T-helper 1 cell treated with Interleukin-12 subunit alpha and Interleukin-12 subunit beta and Interleukin-4 antibody, amounts not matched to agents 30 μg/mL and 1 μg/mL, for 36 hours (primary cell): ENCODE measurements at regions not wholly inside any gene's neighbourhood (a gene's known extent, or its start where the extent isn't known, plus 50 kb on each side); places are given as distances from the start of the nearest gene placed in this dataset.
"Not testable (repeated sequence)": the region's sequence is repeated elsewhere in the genome, so short reads cannot be mapped to it uniquely, and the experiment has no call there.

ENCODE experiments used
- H3K27ac Mint-ChIP-seq: one replicate; pipeline ENCODE4 v1.8.0; 2021; ENCODE audit warnings: mild to moderate bottlenecking, mixed read lengths
- H3K27me3 Mint-ChIP-seq: one replicate; pipeline ENCODE4 v1.8.0; 2021; ENCODE audit warnings: low read depth, mixed read lengths
- H3K36me3 Mint-ChIP-seq: one replicate; pipeline ENCODE4 v1.8.0; 2021; ENCODE audit warnings: low read depth, mixed read lengths
- H3K4me1 Mint-ChIP-seq: one replicate; pipeline ENCODE4 v1.8.0; 2021; ENCODE audit warnings: low read depth, mixed read lengths
- H3K4me3 Mint-ChIP-seq: one replicate; pipeline ENCODE4 v1.8.0; 2021; ENCODE audit warnings: mild to moderate bottlenecking, moderate library complexity, mixed read lengths
- H3K9me3 Mint-ChIP-seq: one replicate; pipeline ENCODE4 v1.8.0; 2021; ENCODE audit warnings: mixed read lengths

GRCh38 chr2:189351933-189352332 is 89.3 kb upstream of the WDR75 start:
- not testable (repeated sequence) for H3K4me1 Mint-ChIP-seq, H3K27me3 Mint-ChIP-seq, H3K9me3 Mint-ChIP-seq, H3K27ac Mint-ChIP-seq, H3K36me3 Mint-ChIP-seq, H3K4me3 Mint-ChIP-seq

DNA sequence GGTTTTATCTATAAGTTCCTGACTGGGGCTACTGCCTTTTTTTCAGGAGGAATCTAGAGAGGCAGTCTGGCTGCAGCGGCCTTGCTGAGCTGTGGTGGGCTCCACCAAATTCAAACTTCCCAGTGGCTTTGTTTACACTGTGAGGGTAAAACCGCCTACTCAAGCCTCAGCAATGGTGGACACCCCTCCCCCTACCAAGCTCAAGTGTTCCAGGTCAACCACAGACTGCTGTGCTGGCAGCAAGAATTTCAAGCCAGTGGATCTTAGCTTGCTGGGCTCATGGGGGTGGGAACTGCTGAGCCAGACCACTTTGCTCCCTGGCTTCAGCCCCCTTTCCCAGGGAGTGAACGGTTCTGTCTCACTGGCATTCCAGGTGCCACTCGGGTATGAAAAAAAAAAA is 83.9 kb upstream of the WDR75 start:
- H3K27me3 Mint-ChIP-seq, H3K36me3 Mint-ChIP-seq, H3K27ac Mint-ChIP-seq, H3K9me3 Mint-ChIP-seq, H3K4me3 Mint-ChIP-seq, H3K4me1 Mint-ChIP-seq: not testable (repeated sequence)

- no peak overlapping the region for H3K27ac Mint-ChIP-seq
- no peaks in the 10 kb centered on the region for H3K36me3 Mint-ChIP-seq
- H3K4me1 Mint-ChIP-seq = no peaks in the 10 kb centered on the region
- no peak overlapping the region for H3K4me3 Mint-ChIP-seq
- no peaks in the 10 kb centered on the region for H3K27me3 Mint-ChIP-seq
- H3K9me3 Mint-ChIP-seq = no peaks in the 10 kb centered on the region
Measured at GRCh38 chr2:189360861-189361260, 80.4 kb upstream of the WDR75 start.

DNA sequence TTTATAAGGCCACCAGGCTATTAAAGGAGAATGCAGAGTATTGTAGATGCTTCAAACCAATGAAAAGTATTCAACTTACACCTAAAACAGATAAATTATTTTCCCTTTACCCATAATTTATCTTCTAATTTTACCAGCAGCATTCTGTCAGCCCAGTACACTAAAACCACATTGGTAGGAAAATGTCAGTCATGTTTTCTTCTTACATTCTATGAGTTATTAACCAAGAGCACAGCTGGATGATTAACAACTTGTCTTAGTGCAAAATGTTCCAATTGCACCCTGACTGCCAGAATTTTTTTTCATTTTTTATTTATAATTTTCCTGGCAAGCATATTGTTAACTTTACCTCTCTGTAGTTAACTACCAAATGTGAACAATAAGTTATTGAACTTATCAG is 79.0 kb upstream of the WDR75 start:
- Mint-ChIP-seq H3K27me3 (no peaks in the 10 kb centered on the region), H3K36me3 (no peaks in the 10 kb centered on the region), H3K9me3 (no peaks in the 10 kb centered on the region), H3K27ac (no peak overlapping the region), H3K4me1 (no peaks in the 10 kb centered on the region), H3K4me3 (no peak overlapping the region)

DNA sequence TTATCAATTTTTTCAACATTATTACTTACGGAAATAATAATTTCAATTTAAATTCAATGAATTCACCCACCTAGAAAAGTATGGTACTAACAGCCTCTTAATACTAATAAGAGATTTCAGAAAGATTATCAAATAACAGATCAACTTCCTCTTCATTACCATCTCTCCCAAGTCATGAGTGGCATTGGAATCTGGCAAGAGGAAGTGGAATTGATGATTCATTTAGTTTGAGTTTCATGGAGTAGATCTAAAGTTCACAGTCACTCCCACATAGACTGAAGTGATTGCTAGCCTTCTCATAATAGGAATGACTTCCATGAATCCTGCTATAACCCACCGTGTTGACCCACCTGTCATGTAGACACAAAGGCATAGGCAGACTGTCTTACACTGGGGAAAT is 77.7 kb upstream of the WDR75 start:
- Mint-ChIP-seq H3K27me3 (no peaks in the 10 kb centered on the region), H3K27ac (no peak overlapping the region), H3K9me3 (no peaks in the 10 kb centered on the region), H3K36me3 (no peaks in the 10 kb centered on the region), H3K4me3 (no peak overlapping the region), H3K4me1 (no peaks in the 10 kb centered on the region)

- H3K9me3 Mint-ChIP-seq = no peaks in the 10 kb centered on the region
- no peaks in the 10 kb centered on the region for H3K27me3 Mint-ChIP-seq
- no peaks in the 10 kb centered on the region for H3K4me1 Mint-ChIP-seq
- H3K36me3 Mint-ChIP-seq = no peaks in the 10 kb centered on the region
- H3K4me3 Mint-ChIP-seq = no peak overlapping the region
- no peak overlapping the region for H3K27ac Mint-ChIP-seq
Measured at GRCh38 chr2:189364607-189365006, 76.7 kb upstream of the WDR75 start.

GRCh38 chr2:189366349-189366748 is 74.9 kb upstream of the WDR75 start:
- H3K27me3 Mint-ChIP-seq = no peaks in the 10 kb centered on the region
- no peaks in the 10 kb centered on the region for H3K9me3 Mint-ChIP-seq
- no peaks in the 10 kb centered on the region for H3K4me1 Mint-ChIP-seq
- no peak overlapping the region for H3K27ac Mint-ChIP-seq
- H3K4me3 Mint-ChIP-seq = no peak overlapping the region
- no peaks in the 10 kb centered on the region for H3K36me3 Mint-ChIP-seq

DNA sequence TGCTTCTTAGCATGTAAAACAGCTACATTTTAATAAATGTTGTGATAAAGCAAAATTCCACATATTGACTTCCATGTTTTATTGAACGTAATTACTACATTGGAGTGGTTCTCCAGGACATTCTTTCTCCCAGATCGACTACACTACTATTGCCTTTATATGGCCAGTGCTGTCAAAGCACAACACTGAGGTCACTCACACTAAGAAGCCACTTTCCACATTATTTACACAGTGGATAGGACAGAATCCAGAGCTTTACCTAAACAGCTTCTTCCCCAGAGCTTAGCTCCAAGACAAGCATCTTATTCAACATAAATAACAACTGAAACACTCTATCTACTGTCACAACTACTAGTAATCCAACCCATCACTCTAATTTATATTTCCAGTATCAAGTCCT is 73.9 kb upstream of the WDR75 start:
- no peak overlapping the region for H3K4me3 Mint-ChIP-seq
- no peaks in the 10 kb centered on the region for H3K4me1 Mint-ChIP-seq
- no peaks in the 10 kb centered on the region for H3K27me3 Mint-ChIP-seq
- H3K36me3 Mint-ChIP-seq = no peaks in the 10 kb centered on the region
- no peak overlapping the region for H3K27ac Mint-ChIP-seq
- no peaks in the 10 kb centered on the region for H3K9me3 Mint-ChIP-seq

GRCh38 chr2:189369566-189369965 is 71.7 kb upstream of the WDR75 start:
- H3K9me3 Mint-ChIP-seq = no peaks in the 10 kb centered on the region
- no peak overlapping the region for H3K4me3 Mint-ChIP-seq
- H3K4me1 Mint-ChIP-seq = no peaks in the 10 kb centered on the region
- no peaks in the 10 kb centered on the region for H3K27me3 Mint-ChIP-seq
- no peaks in the 10 kb centered on the region for H3K36me3 Mint-ChIP-seq
- no peak overlapping the region for H3K27ac Mint-ChIP-seq

- Mint-ChIP-seq H3K36me3 (no peaks in the 10 kb centered on the region), H3K27me3 (no peaks in the 10 kb centered on the region), H3K9me3 (no peaks in the 10 kb centered on the region), H3K4me3 (no peak overlapping the region), H3K4me1 (no peaks in the 10 kb centered on the region), H3K27ac (no peak overlapping the region)
Measured at GRCh38 chr2:189370719-189371118, 70.6 kb upstream of the WDR75 start.

DNA sequence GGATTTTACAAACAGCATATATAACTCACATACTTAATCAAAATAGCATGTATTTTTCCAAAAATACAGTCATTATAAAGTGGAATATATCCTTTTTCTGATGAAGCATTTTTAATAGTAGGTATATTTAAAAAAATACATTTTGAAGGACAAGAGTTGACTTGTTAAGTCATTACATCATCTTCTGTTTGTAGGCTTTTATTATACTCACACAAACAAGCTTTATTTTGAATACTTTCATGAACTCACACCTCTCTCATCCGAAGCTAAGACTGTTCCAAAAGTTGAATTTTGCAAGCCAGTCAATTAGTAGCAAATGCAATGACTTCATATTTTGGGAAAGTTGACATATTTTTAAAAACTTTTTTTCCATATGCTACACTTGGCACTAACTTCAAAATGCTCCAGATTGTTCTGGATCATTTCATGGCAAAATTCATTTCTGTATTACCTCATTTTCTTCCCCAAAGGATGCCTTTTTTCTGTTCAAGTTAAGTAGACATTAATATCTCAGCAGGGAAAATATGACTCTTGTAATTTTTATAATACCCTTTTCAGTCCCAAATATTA is 68.5 kb upstream of the WDR75 start:
- H3K36me3 Mint-ChIP-seq = no peaks in the 10 kb centered on the region
- no peaks in the 10 kb centered on the region for H3K27me3 Mint-ChIP-seq
- no peak overlapping the region for H3K27ac Mint-ChIP-seq
- no peak overlapping the region for H3K4me3 Mint-ChIP-seq
- H3K9me3 Mint-ChIP-seq = no peaks in the 10 kb centered on the region
- H3K4me1 Mint-ChIP-seq = no peaks in the 10 kb centered on the region

- H3K4me1 Mint-ChIP-seq = no peaks in the 10 kb centered on the region
- H3K9me3 Mint-ChIP-seq = no peaks in the 10 kb centered on the region
- H3K36me3 Mint-ChIP-seq = no peaks in the 10 kb centered on the region
- no peaks in the 10 kb centered on the region for H3K27me3 Mint-ChIP-seq
- no peak overlapping the region for H3K27ac Mint-ChIP-seq
- no peak overlapping the region for H3K4me3 Mint-ChIP-seq
Measured at GRCh38 chr2:189374481-189374880, 66.8 kb upstream of the WDR75 start.

DNA sequence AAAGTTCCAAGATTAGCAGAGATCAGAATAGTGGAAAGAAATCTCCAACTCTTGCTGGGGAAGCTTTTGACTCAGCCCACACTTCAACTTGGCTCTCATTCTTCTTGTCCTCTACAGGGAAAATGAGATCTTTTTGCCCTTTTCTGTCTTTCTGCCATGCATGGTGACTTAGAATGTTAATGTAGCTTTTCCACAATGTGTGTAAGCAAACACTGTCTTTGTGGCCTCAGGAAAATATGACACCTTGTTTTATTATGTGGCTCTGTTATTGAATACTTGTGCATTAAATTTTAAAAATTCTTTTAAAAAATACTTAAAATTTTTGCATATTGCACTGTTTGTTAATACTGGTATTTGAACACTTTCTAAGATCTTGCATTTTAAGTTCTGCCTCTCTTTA is 65.4 kb upstream of the WDR75 start:
- Mint-ChIP-seq H3K27me3 (no peaks in the 10 kb centered on the region), H3K9me3 (no peaks in the 10 kb centered on the region), H3K4me3 (no peak overlapping the region), H3K4me1 (no peaks in the 10 kb centered on the region), H3K27ac (no peak overlapping the region), H3K36me3 (no peaks in the 10 kb centered on the region)

- Mint-ChIP-seq H3K27ac (no peak overlapping the region), H3K27me3 (no peaks in the 10 kb centered on the region), H3K9me3 (no peaks in the 10 kb centered on the region), H3K4me3 (no peak overlapping the region), H3K36me3 (no peaks in the 10 kb centered on the region), H3K4me1 (no peaks in the 10 kb centered on the region)
Measured at GRCh38 chr2:189379287-189379630, 62.0 kb upstream of the WDR75 start.

DNA sequence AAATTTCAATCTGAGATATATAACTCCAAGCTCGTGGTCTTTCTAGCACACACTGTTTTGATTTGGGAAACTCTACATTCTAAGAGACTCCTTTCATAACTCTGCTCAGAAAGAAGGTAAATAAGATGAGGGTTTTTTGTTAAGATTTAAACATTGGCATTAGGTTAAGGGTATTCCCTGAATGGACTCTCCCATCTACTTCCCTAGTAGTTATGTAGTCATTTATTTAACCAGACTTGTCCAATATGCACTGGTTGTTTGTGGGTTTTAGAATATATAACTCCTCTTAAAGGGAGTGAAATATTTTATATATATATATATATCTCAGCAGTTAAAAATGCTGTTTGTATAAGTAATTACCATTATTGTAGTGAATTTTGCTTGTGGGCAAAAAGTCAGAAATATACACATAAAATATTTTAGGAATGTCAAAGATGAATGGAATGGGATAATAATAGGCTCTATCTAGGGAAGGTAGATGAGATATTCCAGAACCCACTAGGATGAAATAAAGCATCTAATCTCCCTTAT is 61.5 kb upstream of the WDR75 start:
- Mint-ChIP-seq H3K4me1 (no peaks in the 10 kb centered on the region), H3K36me3 (no peaks in the 10 kb centered on the region), H3K27ac (no peak overlapping the region), H3K9me3 (no peaks in the 10 kb centered on the region), H3K4me3 (no peak overlapping the region), H3K27me3 (no peaks in the 10 kb centered on the region)

GRCh38 chr2:189382668-189383067 is 58.6 kb upstream of the WDR75 start:
- no peaks in the 10 kb centered on the region for H3K4me1 Mint-ChIP-seq
- no peak overlapping the region for H3K27ac Mint-ChIP-seq
- H3K4me3 Mint-ChIP-seq = no peak overlapping the region
- H3K27me3 Mint-ChIP-seq = no peaks in the 10 kb centered on the region
- no peaks in the 10 kb centered on the region for H3K36me3 Mint-ChIP-seq
- H3K9me3 Mint-ChIP-seq = no peaks in the 10 kb centered on the region
